GM21825 (cell line): ENCODE measurements at regions not wholly inside any gene's neighbourhood (a gene's known extent, or its start where the extent isn't known, plus 50 kb on each side); places are given as distances from the start of the nearest gene placed in this dataset.

Source experiments
- ATAC-seq: cut with Tn5 transposase; IDR thresholded peaks from one replicate; pipeline ENCODE4 v1.9.1; 2021; ENCODE audit warnings: mild to moderate bottlenecking, moderate library complexity; ENCODE audit not compliant: unreplicated experiment

DNA sequence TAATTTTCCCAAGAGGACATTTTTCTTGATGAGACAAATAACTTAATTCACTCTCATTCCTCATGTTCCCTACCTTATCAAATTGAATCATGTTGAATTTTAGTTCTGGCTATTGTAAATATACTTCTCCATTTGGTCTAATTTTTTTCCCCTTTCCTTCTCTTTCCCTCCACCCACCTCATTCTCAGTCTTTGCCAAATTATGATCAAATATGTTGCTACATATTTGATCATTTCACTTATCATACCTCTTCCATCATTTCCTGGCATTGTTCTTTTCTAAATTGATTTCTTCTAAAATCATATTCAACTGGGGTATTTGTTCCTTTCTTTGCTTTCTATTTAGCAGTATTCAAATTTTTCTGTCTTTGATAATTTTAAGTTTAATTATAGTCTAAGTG is 52.3 kb downstream of the HDGFL1 start:
- ATAC-seq, result no peak

- ATAC-seq, result no peak
These were observed 53.0 kb downstream of the HDGFL1 start for GRCh38 chr6:22622351-22622750.

DNA sequence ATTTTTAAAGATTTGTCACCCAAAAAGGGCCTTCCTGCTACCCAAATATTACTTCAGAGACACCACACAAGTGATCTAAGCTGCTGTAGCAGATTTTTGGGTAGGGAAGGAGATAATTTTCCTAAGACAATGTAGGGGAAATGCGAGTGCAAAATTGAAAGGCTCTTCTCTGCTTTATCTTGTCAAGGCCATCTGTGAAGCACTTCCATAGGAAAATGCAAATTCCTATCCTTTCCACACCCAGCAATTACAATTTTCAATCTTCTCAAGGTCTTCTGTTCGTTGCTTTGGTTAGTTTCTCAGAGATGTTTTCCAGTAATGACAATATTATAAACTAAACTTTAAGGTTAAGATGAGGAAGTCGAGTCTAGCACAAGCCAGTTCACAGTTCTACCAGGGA is 53.4 kb downstream of the HDGFL1 start:
- ATAC-seq, result no peak

GRCh38 chr6:22627644-22628043 is 58.3 kb downstream of the HDGFL1 start:
- ATAC-seq, result no peak

DNA sequence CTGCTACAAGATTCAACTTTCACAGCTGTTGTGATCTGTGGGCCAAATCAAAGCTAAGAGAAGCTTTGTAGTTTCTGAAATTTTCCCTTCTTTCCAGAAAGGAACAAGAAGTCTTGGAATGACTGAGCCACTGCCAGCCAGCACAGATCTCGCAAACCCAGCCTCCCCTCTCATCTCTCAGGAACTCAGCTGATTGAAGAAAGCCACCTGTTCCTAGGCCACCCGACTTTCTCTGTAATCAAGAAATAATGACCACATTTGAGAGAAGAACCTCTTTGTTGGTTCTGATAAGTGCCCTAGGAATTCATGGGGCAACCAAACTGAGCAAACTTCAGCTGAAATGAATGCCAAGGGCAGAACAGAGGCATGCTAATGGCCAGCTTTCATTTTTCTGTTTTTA is 61.7 kb downstream of the HDGFL1 start:
- no peak for ATAC-seq

GRCh38 chr6:22632581-22633145 is 63.3 kb downstream of the HDGFL1 start:
- ATAC-seq, result no peak

GRCh38 chr6:22636452-22636851 is 67.1 kb downstream of the HDGFL1 start:
- no peak for ATAC-seq

- ATAC-seq, result no peak
These were observed 68.4 kb downstream of the HDGFL1 start for GRCh38 chr6:22637782-22638181.

DNA sequence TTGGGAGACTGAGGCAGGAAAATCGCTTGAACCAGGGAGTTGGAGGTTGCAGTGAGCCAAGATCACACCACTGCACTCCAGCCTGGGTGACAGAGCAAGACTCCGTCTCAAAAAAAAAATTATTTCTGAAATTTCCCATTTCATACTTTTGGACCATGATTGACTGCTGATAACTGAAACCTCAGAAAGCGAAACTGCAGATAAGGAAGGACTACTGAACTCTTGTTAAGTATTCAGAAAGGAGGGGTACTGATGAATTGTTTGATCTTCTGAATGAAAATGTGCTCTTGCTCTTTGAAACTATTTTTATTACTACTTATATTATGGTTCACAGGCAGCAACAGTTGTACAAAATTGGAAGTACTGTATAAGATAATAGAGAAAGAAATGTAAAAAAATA is 69.0 kb downstream of the HDGFL1 start:
- no peak for ATAC-seq

- ATAC-seq, result no peak
These were observed 72.9 kb downstream of the HDGFL1 start for GRCh38 chr6:22642254-22642653.

GRCh38 chr6:22643780-22644179 is 74.4 kb downstream of the HDGFL1 start:
- no peak for ATAC-seq

GRCh38 chr6:22647719-22648118 is 78.4 kb downstream of the HDGFL1 start:
- no peak for ATAC-seq

DNA sequence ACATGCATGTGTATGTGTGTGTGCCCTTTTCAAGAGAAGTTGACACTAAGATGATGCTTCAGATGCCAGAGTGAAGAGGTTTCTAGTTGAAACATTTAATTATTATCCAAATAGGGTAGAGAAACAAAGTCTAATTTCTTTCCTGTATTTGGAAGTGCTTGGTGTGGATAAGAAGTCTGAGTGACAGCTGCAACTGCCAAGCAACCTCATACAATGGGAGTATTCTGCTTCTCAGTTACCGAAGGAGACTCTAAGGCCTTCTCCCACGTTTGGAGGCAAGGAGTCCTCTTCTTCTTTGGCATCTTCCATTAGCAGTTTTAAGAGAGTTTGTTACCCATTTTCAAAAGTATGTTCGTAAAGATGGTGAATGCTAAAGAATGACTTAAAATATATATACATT is 82.4 kb downstream of the HDGFL1 start:
- ATAC-seq, result no peak

DNA sequence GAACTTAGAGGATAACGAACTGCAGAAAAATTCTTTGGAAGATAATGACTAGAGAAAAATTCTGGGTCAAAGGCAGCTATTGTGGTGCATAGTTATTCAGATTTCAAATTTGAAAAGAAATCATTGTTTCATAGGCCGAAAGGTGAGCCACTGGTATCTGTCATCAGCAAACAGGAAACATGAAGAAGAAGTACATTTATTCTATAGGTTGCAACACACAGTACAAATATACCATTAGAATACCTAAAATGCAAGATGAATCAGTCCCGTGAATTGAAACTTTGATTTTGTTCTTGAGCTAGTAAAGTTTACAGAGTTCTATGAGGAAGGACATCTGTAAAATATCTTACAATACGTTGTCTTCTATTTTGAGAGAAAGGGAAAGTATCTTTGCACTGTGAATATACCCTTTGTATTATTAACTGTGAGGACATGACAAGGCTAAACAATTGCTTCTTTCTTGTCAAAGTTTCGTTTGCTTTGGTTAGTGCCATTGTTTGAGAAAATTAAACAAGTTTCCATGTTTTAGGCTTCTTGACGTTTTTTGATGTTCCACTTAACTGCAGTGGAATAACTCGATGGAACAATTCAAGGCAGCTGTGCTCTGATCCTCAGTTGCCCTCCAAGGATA is 84.7 kb downstream of the HDGFL1 start:
- ATAC-seq, result no peak

DNA sequence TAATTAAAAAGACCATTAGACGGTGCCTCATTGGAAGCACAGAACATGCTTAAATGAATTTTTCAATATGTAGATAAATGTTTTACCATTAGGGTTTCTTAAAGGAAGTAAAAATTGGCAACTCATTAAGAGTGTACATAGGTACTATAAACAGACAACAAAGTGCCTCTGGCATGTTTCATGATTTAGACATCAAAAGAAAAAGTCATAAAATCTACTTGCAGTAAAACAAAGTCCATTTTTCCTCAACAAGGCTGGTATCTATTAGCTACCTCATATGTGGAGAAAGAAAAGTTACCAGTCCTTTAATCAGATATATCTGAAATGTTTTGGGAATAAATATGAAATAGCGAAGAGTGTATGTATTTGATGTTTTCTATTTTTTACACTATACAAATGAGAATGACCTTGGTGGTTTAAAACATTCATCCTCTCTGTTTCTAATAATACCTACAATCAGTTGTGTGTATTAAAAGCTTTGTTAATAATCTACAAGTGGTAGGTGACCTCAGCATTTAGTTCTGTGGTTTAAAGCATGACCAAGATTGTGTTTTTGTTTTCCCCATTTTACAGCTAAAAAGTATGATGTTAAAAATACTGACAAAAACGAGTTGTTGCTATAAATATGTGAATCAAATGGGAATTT is 87.5 kb downstream of the HDGFL1 start:
- ATAC-seq, result peak; percentile 79

DNA sequence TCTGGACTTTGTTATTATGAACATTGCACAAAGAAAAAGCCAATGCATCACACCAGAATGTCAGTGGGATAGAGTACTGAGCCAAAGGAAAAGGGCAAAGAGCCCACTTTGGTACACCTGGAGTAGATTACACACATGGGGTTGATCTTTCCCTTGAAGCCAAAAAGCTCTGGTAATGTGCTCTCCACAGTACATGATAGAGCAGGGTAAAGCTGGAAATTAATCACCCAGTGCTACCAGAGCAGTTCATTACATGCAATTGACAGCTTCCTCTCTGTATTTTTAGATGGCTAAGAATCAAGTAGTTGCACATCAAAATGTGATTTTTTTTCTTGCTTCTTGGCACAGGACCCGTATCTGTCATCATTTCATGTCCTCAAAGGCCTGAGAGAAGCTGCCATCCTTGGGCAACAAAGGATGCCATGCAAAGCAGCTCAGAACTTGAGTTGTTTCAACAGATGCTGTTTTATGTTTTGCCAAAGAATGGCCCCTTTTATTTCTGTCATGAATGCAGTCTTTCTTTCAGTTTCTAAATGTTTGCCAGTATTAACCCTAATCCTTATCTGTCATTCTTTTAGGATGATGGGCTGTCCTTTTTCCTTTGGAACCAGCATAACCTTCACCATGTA is 88.1 kb downstream of the HDGFL1 start:
- ATAC-seq, result peak; percentile 55

- ATAC-seq, result no peak
These were observed 88.8 kb downstream of the HDGFL1 start for GRCh38 chr6:22658183-22658582.

DNA sequence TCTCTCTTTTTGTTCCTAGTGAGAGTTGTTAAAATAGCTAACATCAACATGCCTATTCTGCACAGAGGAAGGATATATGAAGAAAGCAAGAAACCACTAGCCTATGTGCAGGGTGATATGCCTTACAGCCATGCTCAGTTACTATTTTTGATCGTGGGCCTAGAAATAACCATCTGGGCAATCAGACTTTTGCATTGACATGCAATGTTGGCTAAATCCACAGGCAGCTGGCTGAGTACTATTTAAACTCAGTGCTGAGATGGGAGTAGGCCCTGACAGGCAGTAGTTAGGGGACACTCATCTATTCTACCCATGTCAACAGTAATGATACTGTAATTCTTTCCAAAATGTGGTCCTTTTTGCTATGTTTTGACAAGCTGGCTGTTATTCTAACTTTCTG is 89.6 kb downstream of the HDGFL1 start:
- no peak for ATAC-seq

DNA sequence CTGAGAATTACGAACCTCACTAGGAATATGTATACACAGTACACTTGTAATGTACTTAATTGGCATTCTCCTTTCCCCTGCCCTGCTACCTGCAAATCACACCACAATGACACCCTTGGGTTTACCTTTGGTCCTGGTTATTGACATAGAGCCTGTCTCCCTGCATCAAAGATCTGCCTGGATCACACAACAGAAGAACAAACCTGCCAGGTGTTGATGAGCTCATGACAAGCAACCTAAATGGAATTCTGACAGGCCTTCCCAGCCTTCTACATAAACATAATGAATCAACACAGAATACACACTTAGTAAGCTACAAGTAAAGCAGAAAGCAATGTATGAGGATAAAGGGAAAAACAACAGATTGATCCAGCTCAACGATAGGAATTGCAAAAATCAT is 95.6 kb downstream of the HDGFL1 start:
- ATAC-seq, result no peak

DNA sequence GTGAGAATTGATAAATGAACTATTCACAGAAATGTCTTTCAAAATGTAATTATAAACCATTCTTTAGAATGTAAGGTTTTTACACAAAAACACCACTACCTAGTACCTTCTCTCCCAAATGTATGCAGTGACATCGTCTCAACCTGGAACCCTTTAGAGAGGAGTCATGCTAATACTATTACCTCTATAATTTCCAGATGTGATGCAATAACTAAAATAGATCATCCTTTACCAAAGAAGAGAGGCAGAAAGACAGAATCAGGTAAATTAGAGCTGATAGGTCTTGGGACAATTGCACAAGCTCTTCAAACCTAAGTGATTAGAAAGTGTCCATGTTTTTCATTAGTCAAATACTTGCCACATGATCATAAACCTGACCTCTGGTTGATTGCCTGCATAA is 96.7 kb downstream of the HDGFL1 start:
- ATAC-seq, result no peak

- no peak for ATAC-seq
These were observed 97.2 kb downstream of the HDGFL1 start for GRCh38 chr6:22666586-22666985.

DNA sequence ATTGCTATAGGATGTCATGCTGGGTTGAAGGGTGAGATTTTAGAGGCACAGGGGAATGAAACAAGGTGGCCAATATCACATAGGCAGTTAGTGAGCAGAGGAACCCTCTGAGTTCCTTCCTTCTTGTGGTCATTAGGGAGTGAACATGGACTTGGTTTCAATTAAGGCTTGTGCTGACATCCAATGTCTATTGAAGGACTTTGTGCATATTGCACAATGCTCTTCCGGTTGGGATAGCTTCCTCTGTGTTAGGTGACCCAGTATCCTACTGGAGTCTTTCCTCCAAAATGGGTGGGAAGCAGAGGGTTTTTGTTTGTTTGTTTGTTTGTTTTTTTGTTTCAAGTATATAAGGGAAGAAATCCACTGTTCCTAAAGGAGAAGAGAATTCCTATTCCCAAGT is 98.5 kb downstream of the HDGFL1 start:
- ATAC-seq, result no peak
